WERI-Rb-1 (cell line): ENCODE measurements at regions not wholly inside any gene's neighbourhood (a gene's known extent, or its start where the extent isn't known, plus 50 kb on each side); places are given as distances from the start of the nearest gene placed in this dataset.

Experiments used
- DNase-seq: peaks from one replicate; pipeline ENCODE4 v3.0.0-alpha.2; 2020
- H3K27ac ChIP-seq: fragments of 250-450 bp; sonication (Bioruptor Pico); 2 replicates; pipeline ENCODE4 v1.5.1; 2020; ENCODE audit warnings: mild to moderate bottlenecking, moderate library complexity
- H3K27me3 ChIP-seq: fragments of 250-450 bp; sonication (Bioruptor Pico); 2 replicates; pipeline ENCODE4 v1.5.1; 2021; ENCODE audit warnings: mild to moderate bottlenecking, low read depth, moderate library complexity; ENCODE audit not compliant: insufficient read depth, severe bottlenecking
- H3K36me3 ChIP-seq: fragments of 250-450 bp; sonication (Bioruptor Pico); 2 replicates; pipeline ENCODE4 v1.5.1; 2020; ENCODE audit warnings: mild to moderate bottlenecking, moderate library complexity
- H3K4me3 ChIP-seq: 2 replicates; pipeline ENCODE4 v1.5.1; 2011; ENCODE audit warnings: low read depth, mild to moderate bottlenecking, control low read depth, low read length
- H3K9me3 ChIP-seq: fragments of 250-450 bp; sonication (Bioruptor Pico); 2 replicates; pipeline ENCODE4 v1.5.1; 2021; ENCODE audit warnings: mild to moderate bottlenecking, moderate library complexity; ENCODE audit not compliant: severe bottlenecking
- CTCF ChIP-seq: IDR thresholded peaks from 2 replicates; pipeline ENCODE4 v1.5.1; 2011; ENCODE audit warnings: low read depth, mild to moderate bottlenecking, control low read depth, inconsistent platforms, low read length

DNA sequence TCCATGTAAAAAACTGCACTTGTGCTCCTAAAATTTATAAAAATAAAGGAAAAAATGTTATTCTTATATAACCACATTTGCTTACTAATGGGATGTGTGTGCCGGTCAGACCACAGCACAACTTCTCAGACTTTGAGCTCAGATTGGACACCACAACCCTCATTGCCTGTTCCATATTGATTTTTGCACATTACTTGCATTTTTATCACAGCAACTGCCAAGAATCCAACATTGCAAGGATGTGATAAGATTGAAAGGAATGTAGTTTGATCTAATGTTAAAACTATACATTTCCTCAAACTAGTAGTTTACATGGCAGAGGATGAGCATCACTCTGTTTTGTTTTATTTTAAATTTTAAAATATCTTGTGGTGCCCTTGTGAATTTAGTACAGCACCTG lies 227.8 kb downstream of the KDR start:
- peaks cover 13% of the 10 kb centered on the region for H3K27me3 ChIP-seq
- no peak overlapping the region for H3K27ac ChIP-seq
- no peak for TF ChIP-seq CTCF
- H3K9me3 ChIP-seq: no peaks in the 10 kb centered on the region
- H3K4me3 ChIP-seq: no peak overlapping the region
- no peaks in the 10 kb centered on the region for H3K36me3 ChIP-seq
- DNase-seq: no peak

- no peak for TF ChIP-seq CTCF
- Histone ChIP-seq H3K36me3 (no peaks in the 10 kb centered on the region), H3K9me3 (no peaks in the 10 kb centered on the region), H3K27ac (no peak overlapping the region), H3K27me3 (peaks cover 23% of the 10 kb centered on the region), H3K4me3 (no peak overlapping the region)
- no peak for DNase-seq
Observed at GRCh38 chr4:54882616-54883015, 224.9 kb downstream of the KIT start.

GRCh38 chr4:54879576-54879975 lies 221.8 kb downstream of the KIT start:
- Histone ChIP-seq H3K9me3 (no peaks in the 10 kb centered on the region), H3K27me3 (peaks cover 27% of the 10 kb centered on the region), H3K36me3 (no peaks in the 10 kb centered on the region), H3K27ac (no peak overlapping the region), H3K4me3 (no peak overlapping the region)
- no peak for DNase-seq
- TF ChIP-seq CTCF: no peak

DNA sequence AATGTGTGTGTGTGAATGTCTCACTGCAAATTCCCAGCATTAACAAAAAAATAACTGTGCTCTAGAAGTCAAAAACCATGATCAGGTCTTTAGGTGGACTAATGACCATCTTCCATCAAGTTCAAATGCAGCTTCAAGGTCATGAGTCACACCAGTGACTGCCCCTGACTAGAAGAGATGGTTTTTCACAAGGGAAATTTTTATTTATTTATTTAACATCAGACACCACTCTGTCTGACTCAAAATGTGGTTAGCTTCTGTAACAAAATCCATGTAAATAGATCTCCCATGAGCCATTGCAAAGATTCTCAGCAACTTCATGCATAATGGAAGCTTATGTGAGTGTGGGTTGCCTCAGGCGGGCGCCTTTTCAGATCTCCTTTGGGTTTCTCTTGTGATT lies 219.2 kb downstream of the KIT start:
- no peak for DNase-seq
- TF ChIP-seq CTCF: no peak
- H3K36me3 ChIP-seq: no peaks in the 10 kb centered on the region
- H3K27me3 ChIP-seq: peaks cover 30% of the 10 kb centered on the region
- H3K4me3 ChIP-seq: no peak overlapping the region
- H3K27ac ChIP-seq: no peak overlapping the region
- no peaks in the 10 kb centered on the region for H3K9me3 ChIP-seq

- no peaks in the 10 kb centered on the region for H3K9me3 ChIP-seq
Observed at GRCh38 chr4:54872261-54872660, 214.5 kb downstream of the KIT start.

More at GRCh38 chr4:54872261-54872660, 214.5 kb downstream of the KIT start:
- H3K27me3 ChIP-seq: peaks cover 26% of the 10 kb centered on the region
- no peak for TF ChIP-seq CTCF
- no peaks in the 10 kb centered on the region for H3K36me3 ChIP-seq
- DNase-seq: no peak
- H3K4me3 ChIP-seq: no peak overlapping the region
- no peak overlapping the region for H3K27ac ChIP-seq
